BE2C (cell line): ENCODE measurements at regions not wholly inside any gene's neighbourhood (a gene's known extent, or its start where the extent isn't known, plus 50 kb on each side); places are given as distances from the start of the nearest gene placed in this dataset.

Experiments
- DNase-seq: peaks from one replicate; pipeline ENCODE4 v3.0.0-alpha.2; 2020
- H3K27me3 ChIP-seq: fragments of 250-450 bp; sonication (Bioruptor Pico); 2 replicates; pipeline ENCODE4 v1.5.1; 2020; ENCODE audit warnings: mild to moderate bottlenecking
- H3K36me3 ChIP-seq: fragments of 250-450 bp; sonication (Bioruptor Pico); 2 replicates; pipeline ENCODE4 v1.5.1; 2020; ENCODE audit warnings: mild to moderate bottlenecking
- H3K4me1 ChIP-seq: fragments of 250-450 bp; sonication (Bioruptor Pico); 2 replicates; pipeline ENCODE4 v1.5.1; 2020
- H3K4me3 ChIP-seq: 2 replicates; pipeline ENCODE4 v1.5.1; 2011; ENCODE audit warnings: low read depth, low read length
- H3K9me3 ChIP-seq: fragments of 250-450 bp; sonication (Bioruptor Pico); 2 replicates; pipeline ENCODE4 v1.5.1; 2020
- CTCF ChIP-seq: IDR thresholded peaks from 2 replicates; pipeline ENCODE4 v1.5.1; 2012; ENCODE audit warnings: mild to moderate bottlenecking, low read depth, low read length

- no peaks in the 10 kb centered on the region for H3K9me3 ChIP-seq
- no peaks in the 10 kb centered on the region for H3K4me1 ChIP-seq
- H3K36me3 ChIP-seq: no peaks in the 10 kb centered on the region
- peaks cover 31% of the 10 kb centered on the region for H3K27me3 ChIP-seq
- no peak overlapping the region for H3K4me3 ChIP-seq
- no peak for TF ChIP-seq CTCF
- DNase-seq: no peak
Observed at GRCh38 chr13:99866781-99867180, 104.8 kb downstream of the ZIC5 start.

GRCh38 chr13:99865420-99865930, 106.1 kb downstream of the ZIC5 start:
- Histone ChIP-seq H3K4me3 (no peak overlapping the region), H3K36me3 (no peaks in the 10 kb centered on the region), H3K27me3 (peaks cover 29% of the 10 kb centered on the region), H3K9me3 (no peaks in the 10 kb centered on the region), H3K4me1 (no peaks in the 10 kb centered on the region)
- no peak for TF ChIP-seq CTCF
- DNase-seq: no peak

- no peaks in the 10 kb centered on the region for H3K36me3 ChIP-seq
- no peaks in the 10 kb centered on the region for H3K9me3 ChIP-seq
- no peak for DNase-seq
- no peak for TF ChIP-seq CTCF
- H3K4me1 ChIP-seq: no peaks in the 10 kb centered on the region
- H3K27me3 ChIP-seq: peaks cover 27% of the 10 kb centered on the region
- H3K4me3 ChIP-seq: no peak overlapping the region
Observed at GRCh38 chr13:99864627-99864990, 107.0 kb downstream of the ZIC5 start.

GRCh38 chr13:99863789-99864626, 107.6 kb downstream of the ZIC5 start:
- TF ChIP-seq CTCF: no peak
- Histone ChIP-seq H3K9me3 (no peaks in the 10 kb centered on the region), H3K27me3 (peaks cover 21% of the 10 kb centered on the region), H3K36me3 (no peaks in the 10 kb centered on the region), H3K4me1 (no peaks in the 10 kb centered on the region), H3K4me3 (no peak overlapping the region)
- DNase-seq: no peak

- TF ChIP-seq CTCF: no peak
- H3K4me1 ChIP-seq: no peaks in the 10 kb centered on the region
Observed at GRCh38 chr13:99862244-99862643, 109.3 kb downstream of the ZIC5 start.

GRCh38 chr13:99861771-99862170, 109.8 kb downstream of the ZIC5 start:
- Histone ChIP-seq H3K36me3 (no peaks in the 10 kb centered on the region), H3K27me3 (peaks cover 9% of the 10 kb centered on the region), H3K4me1 (no peaks in the 10 kb centered on the region), H3K9me3 (no peaks in the 10 kb centered on the region), H3K4me3 (no peak overlapping the region)
- no peak for TF ChIP-seq CTCF
- DNase-seq: no peak

More at GRCh38 chr13:99862244-99862643, 109.3 kb downstream of the ZIC5 start:
- DNase-seq: no peak
- Histone ChIP-seq H3K36me3 (no peaks in the 10 kb centered on the region), H3K9me3 (no peaks in the 10 kb centered on the region), H3K27me3 (peaks cover 14% of the 10 kb centered on the region), H3K4me3 (no peak overlapping the region)
